ENCODE measurements at regions not wholly inside any gene's neighbourhood (a gene's known extent, or its start where the extent isn't known, plus 50 kb on each side); places are given as distances from the start of the nearest gene placed in this dataset.

DNA sequence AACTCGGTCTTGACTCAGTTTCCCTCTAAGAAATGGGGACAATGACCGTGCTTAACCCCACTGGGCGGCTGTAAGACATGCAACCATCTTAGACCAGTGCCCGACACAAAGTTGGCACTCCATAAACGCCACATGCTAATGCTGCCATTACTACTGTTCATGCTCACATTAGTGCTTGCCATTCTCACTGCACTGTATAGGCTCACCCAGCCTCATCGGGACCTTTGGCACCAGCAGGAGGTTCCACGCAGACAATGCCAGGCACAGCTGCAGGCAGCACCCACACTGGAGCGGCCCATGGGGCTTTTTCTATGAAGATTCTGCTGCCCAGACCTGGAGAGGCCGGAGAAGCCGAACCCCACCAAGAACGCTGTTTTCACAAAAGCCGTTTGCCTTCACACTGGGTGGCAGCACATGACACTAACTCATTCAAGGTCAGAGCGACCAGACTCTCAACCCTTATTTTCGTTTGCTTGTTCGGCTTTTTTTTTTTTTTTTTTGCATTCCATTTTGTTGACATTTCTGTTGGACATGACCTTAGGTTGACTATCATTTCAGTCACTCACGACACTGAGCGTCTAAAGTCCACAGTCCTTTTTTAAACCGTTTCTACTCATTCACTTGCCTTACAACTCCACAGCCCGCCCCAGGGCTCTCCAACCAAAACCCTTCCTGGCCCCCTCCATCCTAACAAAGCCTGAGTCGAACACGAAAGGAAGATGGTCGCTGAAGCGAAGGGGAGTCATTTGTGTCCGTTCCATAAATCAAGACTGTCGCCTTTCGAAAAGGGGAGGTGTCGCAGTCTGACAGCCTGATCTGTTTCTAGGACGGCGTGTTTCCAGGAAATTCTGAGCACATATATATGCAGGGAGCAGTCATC lies 124.4 kb upstream of the RNF32 start:
- TF ChIP-seq, protein P1, sequence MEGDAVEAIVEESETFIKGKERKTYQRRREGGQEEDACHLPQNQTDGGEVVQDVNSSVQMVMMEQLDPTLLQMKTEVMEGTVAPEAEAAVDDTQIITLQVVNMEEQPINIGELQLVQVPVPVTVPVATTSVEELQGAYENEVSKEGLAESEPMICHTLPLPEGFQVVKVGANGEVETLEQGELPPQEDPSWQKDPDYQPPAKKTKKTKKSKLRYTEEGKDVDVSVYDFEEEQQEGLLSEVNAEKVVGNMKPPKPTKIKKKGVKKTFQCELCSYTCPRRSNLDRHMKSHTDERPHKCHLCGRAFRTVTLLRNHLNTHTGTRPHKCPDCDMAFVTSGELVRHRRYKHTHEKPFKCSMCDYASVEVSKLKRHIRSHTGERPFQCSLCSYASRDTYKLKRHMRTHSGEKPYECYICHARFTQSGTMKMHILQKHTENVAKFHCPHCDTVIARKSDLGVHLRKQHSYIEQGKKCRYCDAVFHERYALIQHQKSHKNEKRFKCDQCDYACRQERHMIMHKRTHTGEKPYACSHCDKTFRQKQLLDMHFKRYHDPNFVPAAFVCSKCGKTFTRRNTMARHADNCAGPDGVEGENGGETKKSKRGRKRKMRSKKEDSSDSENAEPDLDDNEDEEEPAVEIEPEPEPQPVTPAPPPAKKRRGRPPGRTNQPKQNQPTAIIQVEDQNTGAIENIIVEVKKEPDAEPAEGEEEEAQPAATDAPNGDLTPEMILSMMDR (IDR thresholded peaks at IDR 0.05 in 8 of 11, conservative IDR thresholded peaks at IDR 0.05 in 3 of 11) = no peak
- TF ChIP-seq POLR2A (IDR thresholded peaks at IDR 0.05) (no peak), POLR2AphosphoS5 (IDR thresholded peaks at IDR 0.05) (no peak)
